ENCODE measurements at regions not wholly inside any gene's neighbourhood (a gene's known extent, or its start where the extent isn't known, plus 50 kb on each side); places are given as distances from the start of the nearest gene placed in this dataset.

DNA sequence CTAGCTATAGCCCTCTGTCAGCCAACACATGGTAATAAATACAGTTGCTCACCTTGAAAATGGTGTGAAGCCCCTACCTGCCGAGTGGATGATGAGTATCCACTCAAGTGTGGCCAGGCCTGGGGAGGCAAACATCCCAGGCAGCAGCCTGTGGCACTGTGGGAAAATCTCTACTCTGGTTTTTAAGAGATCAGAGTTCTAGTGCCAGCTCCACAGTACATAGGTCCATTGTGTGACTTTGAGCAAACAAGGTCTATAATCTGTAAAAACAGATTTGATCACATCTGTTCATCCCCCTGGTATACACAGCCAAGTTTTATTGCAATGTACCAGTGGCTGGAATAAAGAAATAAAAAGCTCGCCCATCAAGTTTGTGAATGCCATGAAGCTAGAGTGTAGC is 82.7 kb upstream of the ARMC2 start:
- Histone ChIP-seq H3K9me3 (replicated peaks; ENCODE audit: control insufficient read depth, low read depth, low read length) (no peaks in the 10 kb centered on the region), H3K4me3 (ENCODE audit: low read length) (no peak overlapping the region), H3K4me1 (ENCODE audit: control insufficient read depth, insufficient read depth, low read length) (peaks cover 9% of the 10 kb centered on the region), H3K27me3 (ENCODE audit: control insufficient read depth, insufficient read depth, low read length) (no peaks in the 10 kb centered on the region), H3K36me3 (ENCODE audit: control insufficient read depth, insufficient read depth, low read length) (no peaks in the 10 kb centered on the region), H3K27ac (ENCODE audit: low read length) (no peak overlapping the region)
- DNase-seq = no peak
- 80% methylated on average over 1 of the region's 2 CpGs for WGBS (ENCODE audit: insufficient coverage)

DNA sequence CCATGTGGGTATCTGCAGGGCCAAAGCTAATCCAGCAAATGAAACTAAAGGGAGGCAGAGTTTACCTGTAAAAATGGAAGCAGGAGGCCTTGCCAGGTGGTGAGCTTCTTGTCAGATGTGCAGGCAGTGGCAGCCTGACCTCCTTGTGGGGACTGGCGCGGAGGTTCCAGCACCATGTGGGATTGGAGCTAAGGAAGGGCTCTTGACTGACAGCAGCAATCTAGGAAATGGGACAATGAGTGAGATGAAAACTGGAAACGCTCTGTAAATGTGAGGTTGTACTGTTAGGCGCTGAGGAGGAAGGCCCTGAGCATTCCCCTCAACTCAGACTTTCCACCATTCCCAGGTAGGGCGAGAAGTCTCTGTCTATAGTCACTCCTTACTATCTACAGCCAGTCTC is 81.8 kb upstream of the ARMC2 start:
- WGBS (ENCODE audit: insufficient coverage) = 100% methylated on average over 2 of the region's 5 CpGs

DNA sequence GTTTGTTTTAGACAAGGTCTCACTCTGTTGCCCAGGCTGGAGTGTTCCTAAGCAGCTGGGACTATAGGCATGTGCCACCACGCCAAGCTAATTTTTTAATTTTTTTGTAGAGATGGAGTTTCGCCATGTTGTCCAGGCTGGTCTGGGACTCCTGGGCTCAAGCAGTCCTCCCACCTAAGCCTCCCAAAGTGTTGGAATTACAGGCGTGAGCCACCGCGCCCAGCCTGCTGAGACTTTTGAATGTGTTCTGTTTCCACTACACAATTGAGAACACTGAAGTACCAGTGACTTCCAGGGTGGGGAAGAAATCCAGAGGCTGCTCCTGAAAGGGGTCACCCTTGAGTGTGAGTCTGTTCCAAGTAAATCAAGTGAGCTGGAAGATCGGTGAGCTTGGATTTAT is 81.3 kb upstream of the ARMC2 start:
- Histone ChIP-seq H3K9me3 (replicated peaks; ENCODE audit: control insufficient read depth, low read depth, low read length) (no peaks in the 10 kb centered on the region), H3K4me1 (ENCODE audit: control insufficient read depth, insufficient read depth, low read length) (no peaks in the 10 kb centered on the region), H3K36me3 (ENCODE audit: control insufficient read depth, insufficient read depth, low read length) (no peaks in the 10 kb centered on the region), H3K27ac (ENCODE audit: low read length) (no peak overlapping the region), H3K4me3 (ENCODE audit: low read length) (no peak overlapping the region), H3K27me3 (ENCODE audit: control insufficient read depth, insufficient read depth, low read length) (no peaks in the 10 kb centered on the region)
- no peak for DNase-seq
- 70% methylated on average over 2 of the region's 6 CpGs for WGBS (ENCODE audit: insufficient coverage)

More for the DNA sequence above, 81.8 kb upstream of the ARMC2 start:
- DNase-seq = no peak
- Histone ChIP-seq H3K9me3 (replicated peaks; ENCODE audit: control insufficient read depth, low read depth, low read length) (no peaks in the 10 kb centered on the region), H3K36me3 (ENCODE audit: control insufficient read depth, insufficient read depth, low read length) (no peaks in the 10 kb centered on the region), H3K27ac (ENCODE audit: low read length) (no peak overlapping the region), H3K4me1 (ENCODE audit: control insufficient read depth, insufficient read depth, low read length) (no peaks in the 10 kb centered on the region), H3K4me3 (ENCODE audit: low read length) (no peak overlapping the region), H3K27me3 (ENCODE audit: control insufficient read depth, insufficient read depth, low read length) (no peaks in the 10 kb centered on the region)

DNA sequence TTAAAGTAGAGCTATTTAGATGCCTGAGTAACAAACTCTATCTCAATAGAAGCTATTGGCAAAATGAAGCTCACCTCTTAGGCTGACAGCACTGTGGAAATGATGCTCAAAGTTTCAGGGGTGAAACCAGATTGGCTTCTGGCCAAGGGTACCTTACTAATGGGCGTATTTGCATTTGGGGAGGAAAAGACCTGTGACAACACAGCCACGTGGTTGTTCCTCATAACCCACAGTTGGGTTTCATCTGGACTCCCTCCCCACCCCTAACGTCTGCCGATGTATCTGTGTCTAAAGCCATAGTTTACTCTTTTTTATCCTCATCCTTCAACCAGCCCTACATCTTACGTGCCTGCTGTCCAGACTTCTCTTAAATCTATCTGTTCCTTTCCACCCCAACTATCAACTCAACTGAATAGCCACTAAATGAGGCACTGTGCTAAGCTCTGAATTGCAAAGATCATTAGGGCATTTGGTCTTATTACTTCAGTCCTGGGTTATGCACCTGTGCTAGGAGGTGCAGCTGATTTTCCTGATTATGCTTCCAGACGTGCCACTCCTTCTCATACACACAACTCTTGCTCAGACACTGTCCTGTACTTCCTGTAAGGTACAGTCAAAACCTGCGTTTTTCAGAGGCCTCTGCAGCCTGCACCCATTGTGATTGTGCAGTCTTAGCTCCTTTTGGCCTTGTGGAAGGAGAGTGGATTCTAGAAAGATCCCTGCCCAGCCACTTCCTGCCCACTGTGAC is 80.6 kb upstream of the ARMC2 start:
- no peak overlapping the region for H3K27ac ChIP-seq (ENCODE audit: low read length)
- no peaks in the 10 kb centered on the region for H3K27me3 ChIP-seq (ENCODE audit: control insufficient read depth, insufficient read depth, low read length)
- DNase-seq = no peak
- H3K9me3 ChIP-seq (replicated peaks; ENCODE audit: control insufficient read depth, low read depth, low read length) = no peaks in the 10 kb centered on the region
- H3K4me1 ChIP-seq (ENCODE audit: control insufficient read depth, insufficient read depth, low read length) = no peaks in the 10 kb centered on the region
- H3K36me3 ChIP-seq (ENCODE audit: control insufficient read depth, insufficient read depth, low read length) = no peaks in the 10 kb centered on the region
- no peak overlapping the region for H3K4me3 ChIP-seq (ENCODE audit: low read length)
- WGBS (ENCODE audit: insufficient coverage) = 69% methylated on average over 6 of the region's 7 CpGs

DNA sequence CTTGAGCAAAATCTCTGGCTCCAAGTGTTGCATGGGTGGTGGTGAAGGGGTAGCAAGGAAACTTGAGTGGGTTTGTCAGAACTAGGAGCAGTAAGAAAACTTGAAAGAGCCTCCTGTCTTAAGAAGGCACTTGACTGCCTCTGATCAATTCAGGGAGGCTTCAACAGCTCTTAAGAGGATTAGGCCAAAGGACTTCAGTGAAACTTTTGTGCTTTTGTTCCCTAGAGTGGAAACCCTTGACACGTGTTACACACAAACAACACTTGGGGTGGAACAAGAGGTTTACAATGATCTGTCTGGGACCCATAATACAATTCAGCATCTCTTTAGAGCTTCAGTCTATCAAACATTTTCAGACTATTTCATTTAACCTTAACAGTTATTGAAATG is 80.1 kb upstream of the ARMC2 start:
- no peaks in the 10 kb centered on the region for H3K27me3 ChIP-seq (ENCODE audit: control insufficient read depth, insufficient read depth, low read length)
- no peaks in the 10 kb centered on the region for H3K9me3 ChIP-seq (replicated peaks; ENCODE audit: control insufficient read depth, low read depth, low read length)
- no peaks in the 10 kb centered on the region for H3K36me3 ChIP-seq (ENCODE audit: control insufficient read depth, insufficient read depth, low read length)
- no peak overlapping the region for H3K4me3 ChIP-seq (ENCODE audit: low read length)
- WGBS (ENCODE audit: insufficient coverage) = no CpG with 5 or more reads among the region's 1 CpG
- no peak for DNase-seq
- H3K27ac ChIP-seq (ENCODE audit: low read length) = no peak overlapping the region
- H3K4me1 ChIP-seq (ENCODE audit: control insufficient read depth, insufficient read depth, low read length) = no peaks in the 10 kb centered on the region

DNA sequence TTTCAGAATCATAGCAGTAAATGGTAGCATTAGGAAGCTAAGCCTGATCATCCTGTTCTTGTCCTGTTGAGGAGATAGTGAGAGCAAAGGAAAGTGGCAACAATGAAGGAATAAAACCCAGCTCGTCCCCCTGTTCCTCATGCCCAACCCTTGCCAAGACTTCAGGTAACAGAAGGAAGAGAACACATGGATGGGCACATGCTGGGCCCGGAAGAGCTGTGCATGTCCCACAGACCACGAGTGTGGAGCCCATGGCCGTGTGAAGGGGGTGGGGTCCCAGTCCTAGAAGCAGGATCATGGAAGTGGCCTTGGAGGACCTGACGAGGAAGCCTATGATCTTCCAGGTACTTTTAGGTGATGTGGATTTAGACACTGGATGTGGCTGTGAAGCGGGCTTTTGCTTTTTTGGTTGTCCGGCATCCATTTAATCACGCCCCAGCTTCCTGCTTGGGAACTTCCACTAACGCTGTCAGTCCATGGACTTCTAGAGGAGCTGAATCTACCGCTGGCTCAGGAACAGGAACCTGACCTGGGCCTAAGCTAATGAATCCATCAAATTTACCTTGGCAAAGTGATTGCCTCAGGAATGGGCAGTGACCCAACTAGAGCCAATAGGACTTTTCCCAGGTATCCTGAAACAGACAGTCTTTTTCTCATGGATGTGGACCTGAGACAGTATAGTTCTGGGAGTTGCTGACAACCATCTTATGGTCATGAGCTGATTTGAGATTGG is 79.3 kb upstream of the ARMC2 start:
- H3K27me3 ChIP-seq (ENCODE audit: control insufficient read depth, insufficient read depth, low read length) = no peaks in the 10 kb centered on the region
- no peak for DNase-seq
- 89% methylated on average over 10 of the region's 10 CpGs for WGBS (ENCODE audit: insufficient coverage)
- H3K27ac ChIP-seq (ENCODE audit: low read length) = no peak overlapping the region
- no peaks in the 10 kb centered on the region for H3K9me3 ChIP-seq (replicated peaks; ENCODE audit: control insufficient read depth, low read depth, low read length)
- H3K4me3 ChIP-seq (ENCODE audit: low read length) = no peak overlapping the region
- no peaks in the 10 kb centered on the region for H3K4me1 ChIP-seq (ENCODE audit: control insufficient read depth, insufficient read depth, low read length)
- no peaks in the 10 kb centered on the region for H3K36me3 ChIP-seq (ENCODE audit: control insufficient read depth, insufficient read depth, low read length)

DNA sequence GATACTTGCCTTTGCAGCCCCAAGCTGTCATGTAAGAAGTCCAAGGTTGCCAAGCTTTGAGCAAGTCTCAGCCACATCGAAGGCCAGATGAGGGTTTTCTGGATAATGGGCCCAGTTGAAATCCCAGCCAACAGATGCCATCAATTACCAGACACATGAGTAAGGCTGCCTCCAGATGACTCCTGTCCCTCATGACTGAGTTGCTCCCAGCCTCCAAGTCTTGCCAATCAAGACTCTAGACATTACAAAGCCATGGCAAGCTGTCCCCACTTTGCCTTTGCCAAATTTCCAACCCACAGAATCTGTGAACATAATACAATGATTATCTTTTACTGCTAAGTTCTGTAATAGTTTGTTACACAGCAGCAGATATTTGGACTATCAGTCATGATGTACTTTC is 76.8 kb upstream of the ARMC2 start:
- Histone ChIP-seq H3K27ac (ENCODE audit: low read length) (no peak overlapping the region), H3K27me3 (ENCODE audit: control insufficient read depth, insufficient read depth, low read length) (no peaks in the 10 kb centered on the region), H3K36me3 (ENCODE audit: control insufficient read depth, insufficient read depth, low read length) (no peaks in the 10 kb centered on the region), H3K4me1 (ENCODE audit: control insufficient read depth, insufficient read depth, low read length) (no peaks in the 10 kb centered on the region), H3K9me3 (replicated peaks; ENCODE audit: control insufficient read depth, low read depth, low read length) (no peaks in the 10 kb centered on the region), H3K4me3 (ENCODE audit: low read length) (no peak overlapping the region)
- DNase-seq = no peak
- WGBS (ENCODE audit: insufficient coverage) = 64% methylated on average over 1 of the region's 1 CpG

DNA sequence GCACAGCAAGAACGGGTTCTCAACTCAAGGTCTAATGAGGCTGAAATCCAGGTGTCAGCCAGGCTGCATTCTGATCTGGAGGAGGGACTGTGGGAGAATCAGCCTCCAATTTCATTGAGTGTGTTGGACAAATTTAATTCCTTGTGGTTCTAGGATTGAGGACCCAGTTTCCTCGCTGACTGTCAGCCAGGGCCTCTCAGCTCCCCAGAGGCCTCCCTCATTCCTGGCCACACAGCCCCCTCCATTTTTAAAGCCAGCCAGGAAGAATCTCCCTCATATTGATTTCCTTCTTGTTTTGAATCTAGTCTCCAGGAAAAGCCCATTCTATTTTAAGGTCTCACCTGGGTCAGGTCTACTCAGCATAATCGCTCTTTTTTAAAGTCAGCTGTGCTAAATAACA is 73.7 kb upstream of the ARMC2 start:
- Histone ChIP-seq H3K4me1 (ENCODE audit: control insufficient read depth, insufficient read depth, low read length) (no peaks in the 10 kb centered on the region), H3K4me3 (ENCODE audit: low read length) (no peak overlapping the region), H3K9me3 (replicated peaks; ENCODE audit: control insufficient read depth, low read depth, low read length) (no peaks in the 10 kb centered on the region), H3K27ac (ENCODE audit: low read length) (no peak overlapping the region), H3K27me3 (ENCODE audit: control insufficient read depth, insufficient read depth, low read length) (no peaks in the 10 kb centered on the region), H3K36me3 (ENCODE audit: control insufficient read depth, insufficient read depth, low read length) (no peaks in the 10 kb centered on the region)
- no peak for DNase-seq
- WGBS (ENCODE audit: insufficient coverage) = 78% methylated on average over 1 of the region's 3 CpGs

DNA sequence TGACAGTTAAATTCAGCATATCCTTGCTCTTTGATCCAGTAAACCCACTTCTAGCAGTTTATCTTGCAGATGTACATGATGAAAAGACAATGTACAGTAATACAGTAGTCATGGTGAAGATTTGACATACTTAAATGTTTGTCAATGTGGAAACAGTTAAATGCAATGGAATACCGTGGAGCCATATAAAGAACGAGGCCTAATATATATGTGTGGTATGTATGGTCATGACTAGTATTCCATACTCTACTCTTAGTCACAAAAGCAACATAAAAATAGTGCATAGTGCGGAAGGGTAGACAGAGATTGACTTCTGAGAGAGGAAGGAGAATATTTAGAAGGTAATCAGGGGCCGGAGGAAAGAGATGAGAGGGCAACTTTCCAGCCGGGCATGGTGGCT is 70.7 kb upstream of the ARMC2 start:
- H3K4me3 ChIP-seq (ENCODE audit: low read length) = no peak overlapping the region
- WGBS (ENCODE audit: insufficient coverage) = 92% methylated on average over 2 of the region's 5 CpGs
- H3K9me3 ChIP-seq (replicated peaks; ENCODE audit: control insufficient read depth, low read depth, low read length) = no peaks in the 10 kb centered on the region
- no peak overlapping the region for H3K27ac ChIP-seq (ENCODE audit: low read length)
- H3K27me3 ChIP-seq (ENCODE audit: control insufficient read depth, insufficient read depth, low read length) = peaks cover 4% of the 10 kb centered on the region
- H3K4me1 ChIP-seq (ENCODE audit: control insufficient read depth, insufficient read depth, low read length) = peaks cover 11% of the 10 kb centered on the region
- DNase-seq = no peak
- no peaks in the 10 kb centered on the region for H3K36me3 ChIP-seq (ENCODE audit: control insufficient read depth, insufficient read depth, low read length)

DNA sequence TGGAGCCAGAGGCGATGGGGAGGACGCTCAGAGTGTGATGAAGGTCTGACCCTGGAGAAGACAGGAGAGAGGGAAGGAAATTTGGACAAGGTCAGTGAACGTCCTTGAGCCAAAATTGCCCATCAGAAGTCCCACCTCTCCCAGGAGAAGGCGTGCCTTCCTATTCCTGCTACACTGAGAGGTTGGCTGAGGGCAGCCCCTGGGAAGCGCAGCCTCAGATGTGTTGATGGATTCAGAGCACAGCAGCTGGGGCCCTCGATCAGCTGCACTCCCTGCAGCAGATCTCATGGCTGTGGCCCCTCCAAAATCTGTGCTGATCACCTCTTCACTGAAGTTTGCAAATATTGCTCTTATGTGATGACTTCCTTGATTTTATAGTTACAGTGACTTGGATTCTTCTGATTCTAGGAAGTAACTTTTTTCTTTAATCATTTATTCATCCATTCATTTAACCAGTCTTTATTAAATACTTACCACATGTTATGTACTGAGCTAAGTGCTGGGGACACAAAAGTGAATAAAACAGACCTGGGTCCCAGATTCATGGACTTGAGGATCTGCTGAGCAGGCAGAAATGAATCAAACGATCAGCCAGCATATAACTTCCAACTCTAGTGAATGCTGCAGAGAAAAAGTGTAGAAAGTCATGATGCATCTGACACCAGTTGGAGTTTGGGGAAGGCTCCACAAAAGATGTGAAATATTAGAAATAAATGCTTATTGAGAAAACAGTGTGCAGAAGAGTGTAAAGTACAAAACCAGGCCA is 69.6 kb upstream of the ARMC2 start:
- no peaks in the 10 kb centered on the region for H3K9me3 ChIP-seq (replicated peaks; ENCODE audit: control insufficient read depth, low read depth, low read length)
- H3K4me3 ChIP-seq (ENCODE audit: low read length) = no peak overlapping the region
- no peak overlapping the region for H3K27ac ChIP-seq (ENCODE audit: low read length)
- DNase-seq = no peak
- WGBS (ENCODE audit: insufficient coverage) = 89% methylated on average over 4 of the region's 7 CpGs
- H3K27me3 ChIP-seq (ENCODE audit: control insufficient read depth, insufficient read depth, low read length) = peaks cover 4% of the 10 kb centered on the region
- no peaks in the 10 kb centered on the region for H3K36me3 ChIP-seq (ENCODE audit: control insufficient read depth, insufficient read depth, low read length)
- peaks cover 13% of the 10 kb centered on the region for H3K4me1 ChIP-seq (ENCODE audit: control insufficient read depth, insufficient read depth, low read length)

Data from muscle of leg (tissue), 3 donors.